Retinal pigment epithelial cell (primary cell): ENCODE measurements at regions not wholly inside any gene's neighbourhood (a gene's known extent, or its start where the extent isn't known, plus 50 kb on each side); places are given as distances from the start of the nearest gene placed in this dataset.

Experiments used
- DNase-seq: peaks from one replicate; pipeline ENCODE4 v3.0.0-alpha.2; 2010; ENCODE audit warnings: low read depth
- H3K4me3 ChIP-seq: 2 replicates; pipeline ENCODE4 v1.5.1; 2011; ENCODE audit warnings: mild to moderate bottlenecking, low read length, control low read depth, moderate library complexity
- TF ChIP-seq, protein P1 (sequence below): conservative IDR thresholded peaks from 2 replicates; pipeline ENCODE4 v1.5.1; 2011; ENCODE audit warnings: low read depth, low read length, control low read depth, inconsistent platforms

- TF ChIP-seq, protein P1, sequence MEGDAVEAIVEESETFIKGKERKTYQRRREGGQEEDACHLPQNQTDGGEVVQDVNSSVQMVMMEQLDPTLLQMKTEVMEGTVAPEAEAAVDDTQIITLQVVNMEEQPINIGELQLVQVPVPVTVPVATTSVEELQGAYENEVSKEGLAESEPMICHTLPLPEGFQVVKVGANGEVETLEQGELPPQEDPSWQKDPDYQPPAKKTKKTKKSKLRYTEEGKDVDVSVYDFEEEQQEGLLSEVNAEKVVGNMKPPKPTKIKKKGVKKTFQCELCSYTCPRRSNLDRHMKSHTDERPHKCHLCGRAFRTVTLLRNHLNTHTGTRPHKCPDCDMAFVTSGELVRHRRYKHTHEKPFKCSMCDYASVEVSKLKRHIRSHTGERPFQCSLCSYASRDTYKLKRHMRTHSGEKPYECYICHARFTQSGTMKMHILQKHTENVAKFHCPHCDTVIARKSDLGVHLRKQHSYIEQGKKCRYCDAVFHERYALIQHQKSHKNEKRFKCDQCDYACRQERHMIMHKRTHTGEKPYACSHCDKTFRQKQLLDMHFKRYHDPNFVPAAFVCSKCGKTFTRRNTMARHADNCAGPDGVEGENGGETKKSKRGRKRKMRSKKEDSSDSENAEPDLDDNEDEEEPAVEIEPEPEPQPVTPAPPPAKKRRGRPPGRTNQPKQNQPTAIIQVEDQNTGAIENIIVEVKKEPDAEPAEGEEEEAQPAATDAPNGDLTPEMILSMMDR, result no peak
- no peak for DNase-seq
- no peak overlapping the region for H3K4me3 ChIP-seq
These were observed 72.5 kb upstream of the TAF11L2 start for GRCh38 chr5:17425385-17426070.

GRCh38 chr5:17426104-17426749 is 71.8 kb upstream of the TAF11L2 start:
- TF ChIP-seq, protein P1, result no peak
- no peak overlapping the region for H3K4me3 ChIP-seq
- no peak for DNase-seq

DNA sequence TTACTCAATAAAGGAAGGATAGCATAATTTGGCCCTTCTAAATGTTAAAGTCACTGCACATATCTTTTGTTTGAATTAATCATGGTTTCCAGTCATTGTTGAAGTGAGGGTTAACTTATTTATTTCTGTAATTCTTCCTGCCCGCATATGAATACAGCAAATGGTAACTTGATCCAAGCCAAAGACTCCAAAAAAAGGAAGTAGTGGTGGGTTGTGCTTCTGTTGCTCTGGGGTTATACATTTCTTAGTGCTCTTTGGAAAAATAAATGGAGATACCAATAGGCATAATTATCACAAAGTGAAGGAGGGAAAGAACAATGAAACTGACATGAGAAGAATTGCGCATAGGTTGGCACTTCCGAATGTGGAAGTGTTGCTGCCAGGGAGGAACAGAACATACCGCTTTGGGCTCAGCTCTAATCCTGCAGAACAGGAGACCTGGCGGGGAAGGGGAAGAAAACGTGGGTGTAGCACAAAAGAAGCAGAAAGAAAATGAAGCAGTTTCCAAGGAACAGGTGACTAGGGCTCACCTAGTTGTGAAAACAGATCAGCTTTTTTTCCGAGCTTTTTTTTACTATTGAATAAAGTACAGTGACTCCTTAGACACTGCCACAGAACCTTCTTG is 69.7 kb upstream of the TAF11L2 start:
- TF ChIP-seq, protein P1, result no peak

GRCh38 chr5:17429353-17429752 is 68.7 kb upstream of the TAF11L2 start:
- TF ChIP-seq, protein P1, result no peak
- no peak for DNase-seq
- no peak overlapping the region for H3K4me3 ChIP-seq

More for the DNA sequence above, 69.7 kb upstream of the TAF11L2 start:
- H3K4me3 ChIP-seq, result no peak overlapping the region
- DNase-seq, result no peak

DNA sequence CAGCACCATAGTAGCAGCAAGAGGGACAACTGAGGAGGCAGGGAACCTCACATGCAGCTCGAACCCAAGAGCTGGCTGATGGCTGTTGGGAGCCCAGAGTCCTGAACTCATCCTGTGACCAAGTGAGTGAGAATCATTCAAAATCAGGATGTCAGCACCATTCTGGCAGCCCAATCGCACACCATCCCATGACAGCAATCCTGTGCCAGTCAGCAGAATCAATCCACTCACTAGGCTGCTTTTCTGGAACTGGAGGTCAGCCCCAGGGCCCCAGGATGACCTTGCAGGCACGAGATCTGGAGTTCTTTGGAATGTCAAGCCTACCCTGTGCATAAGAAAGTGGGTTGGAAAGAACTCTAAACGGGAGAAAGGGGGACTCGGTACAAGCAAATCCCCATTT is 67.8 kb upstream of the TAF11L2 start:
- no peak for DNase-seq
- H3K4me3 ChIP-seq, result no peak overlapping the region
- TF ChIP-seq, protein P1, result no peak

DNA sequence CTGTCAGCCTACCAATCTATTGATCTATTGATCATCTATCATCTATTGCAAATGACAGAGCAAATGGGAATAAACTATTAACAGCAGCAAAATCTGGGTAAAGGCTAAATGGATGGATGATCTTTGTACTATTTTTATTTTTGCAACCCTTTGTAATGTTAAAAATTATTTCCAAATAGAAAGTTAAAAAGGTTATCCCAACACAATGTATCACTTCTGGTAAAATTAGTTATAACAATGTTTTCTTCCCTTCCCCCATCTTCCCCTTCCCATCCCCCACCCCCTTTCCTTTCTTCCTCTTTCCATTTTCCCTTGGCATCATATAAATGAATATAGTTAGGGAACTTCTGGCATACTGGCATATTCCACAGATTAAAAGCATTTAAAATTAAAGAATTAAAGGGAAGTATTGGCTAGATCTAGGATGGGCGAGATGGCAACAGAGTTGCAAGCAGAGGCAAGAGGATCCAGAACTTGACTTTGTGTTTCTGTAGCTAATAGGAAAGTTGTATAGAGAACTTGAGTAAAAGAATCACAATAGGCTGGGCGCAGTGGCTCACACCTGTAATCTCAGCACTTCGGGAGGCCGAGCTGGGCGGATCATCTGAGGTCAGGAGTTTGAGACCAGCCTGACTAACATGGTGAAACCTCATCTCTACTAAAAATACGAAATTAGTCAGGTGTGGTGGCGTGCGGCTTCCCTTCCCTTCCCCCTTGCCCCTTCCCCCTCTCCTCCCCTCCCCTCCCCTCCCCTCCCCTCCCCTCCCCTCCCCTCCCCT is 66.6 kb upstream of the TAF11L2 start:
- no peak overlapping the region for H3K4me3 ChIP-seq
- TF ChIP-seq, protein P1, result no peak
- DNase-seq, result no peak
